M059J (cell line): ENCODE measurements at regions not wholly inside any gene's neighbourhood (a gene's known extent, or its start where the extent isn't known, plus 50 kb on each side); places are given as distances from the start of the nearest gene placed in this dataset.

Experiments used
- DNase-seq: peaks from one replicate; pipeline ENCODE4 v3.0.0-alpha.2; 2012; ENCODE audit warnings: low read depth

DNA sequence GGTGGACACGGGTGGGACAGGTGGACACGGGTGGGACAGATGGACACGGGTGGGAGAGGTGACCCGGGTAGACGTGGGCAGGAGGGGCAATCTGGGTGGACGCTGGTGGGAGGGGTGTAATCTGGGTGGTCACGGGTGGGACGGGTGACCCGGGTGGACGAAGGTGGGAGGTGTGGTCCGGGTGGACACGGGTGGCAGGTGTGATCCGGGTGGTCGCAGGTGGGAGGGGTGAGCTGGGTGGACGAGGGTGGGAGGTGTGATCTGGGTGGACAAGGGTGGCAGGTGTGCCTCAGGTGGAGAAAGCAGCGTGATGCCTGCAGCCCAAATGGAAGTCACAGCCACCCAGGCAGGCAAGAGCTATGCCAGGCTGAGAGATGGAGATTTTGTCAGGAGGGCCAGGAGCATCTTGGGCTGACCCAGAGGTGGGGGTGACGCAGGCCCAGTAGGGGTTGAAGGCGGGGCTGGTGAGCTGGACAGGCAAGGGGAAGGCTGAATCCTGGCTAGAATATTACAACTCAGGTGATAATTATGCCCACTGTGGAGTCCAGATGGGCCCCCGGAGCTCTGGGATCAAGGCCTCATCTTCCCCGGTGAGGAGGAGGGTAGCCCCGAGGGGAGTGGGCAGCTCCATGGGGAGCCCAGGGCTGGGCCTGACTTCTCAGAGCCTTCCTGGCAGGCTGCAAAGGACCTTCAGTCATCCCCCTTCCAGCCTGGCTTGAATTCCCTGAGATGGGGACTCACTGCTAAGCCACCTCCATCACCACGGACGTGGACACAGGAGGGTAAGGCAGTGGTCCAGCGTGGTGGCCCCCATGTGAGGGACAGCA, 100.0 kb downstream of the ADRA2C start:
- no peak for DNase-seq

DNA sequence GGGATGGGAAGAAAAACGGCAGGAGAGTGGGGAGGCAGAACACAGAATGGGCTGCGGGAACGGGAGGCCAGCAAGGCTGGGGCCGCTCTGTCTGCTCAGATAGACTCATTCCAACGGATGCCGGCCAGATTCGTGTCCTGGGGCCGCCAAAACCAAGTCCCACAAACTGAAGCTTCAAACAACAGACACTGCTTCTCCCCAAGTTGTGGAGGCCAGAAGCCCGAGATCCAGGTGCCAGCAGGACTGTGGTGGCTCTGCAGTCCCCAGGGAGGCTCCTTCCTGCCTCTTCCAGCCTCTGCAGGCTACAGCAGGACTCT, 100.6 kb downstream of the ADRA2C start:
- no peak for DNase-seq

DNA sequence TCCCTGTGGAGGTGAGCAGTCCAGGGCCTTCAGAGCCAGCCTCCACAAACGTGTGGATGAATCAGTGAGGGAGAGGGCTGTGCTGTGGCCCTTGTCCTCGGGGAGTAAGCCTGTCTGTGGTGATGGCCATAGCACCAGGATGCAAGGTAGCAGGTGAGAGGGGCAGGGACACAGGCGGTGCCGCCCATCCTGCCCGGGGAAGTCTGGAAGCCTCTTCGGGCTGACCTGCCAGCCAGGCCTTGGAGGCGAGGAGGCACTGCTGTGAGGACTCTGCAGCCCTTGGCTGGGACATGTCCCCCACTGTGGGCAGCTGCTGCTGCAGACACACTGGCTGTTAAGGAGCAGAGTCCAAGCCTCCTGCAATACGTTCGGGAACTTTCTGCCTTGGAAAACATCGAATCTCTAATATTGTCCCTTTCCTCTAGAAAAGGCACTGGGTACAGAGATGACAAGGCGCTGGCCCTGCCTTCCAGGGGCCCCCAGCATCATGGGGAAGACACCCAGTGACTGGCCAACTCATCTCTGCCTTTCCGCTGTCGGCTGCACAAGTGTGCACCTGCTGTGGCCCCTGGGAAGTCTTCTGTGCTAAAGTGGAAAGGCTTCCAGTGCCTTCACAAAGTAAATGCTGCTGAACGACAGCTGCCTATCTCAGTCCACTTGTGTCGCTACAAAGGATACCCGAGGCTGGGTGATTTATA, 101.4 kb downstream of the ADRA2C start:
- no peak for DNase-seq

DNA sequence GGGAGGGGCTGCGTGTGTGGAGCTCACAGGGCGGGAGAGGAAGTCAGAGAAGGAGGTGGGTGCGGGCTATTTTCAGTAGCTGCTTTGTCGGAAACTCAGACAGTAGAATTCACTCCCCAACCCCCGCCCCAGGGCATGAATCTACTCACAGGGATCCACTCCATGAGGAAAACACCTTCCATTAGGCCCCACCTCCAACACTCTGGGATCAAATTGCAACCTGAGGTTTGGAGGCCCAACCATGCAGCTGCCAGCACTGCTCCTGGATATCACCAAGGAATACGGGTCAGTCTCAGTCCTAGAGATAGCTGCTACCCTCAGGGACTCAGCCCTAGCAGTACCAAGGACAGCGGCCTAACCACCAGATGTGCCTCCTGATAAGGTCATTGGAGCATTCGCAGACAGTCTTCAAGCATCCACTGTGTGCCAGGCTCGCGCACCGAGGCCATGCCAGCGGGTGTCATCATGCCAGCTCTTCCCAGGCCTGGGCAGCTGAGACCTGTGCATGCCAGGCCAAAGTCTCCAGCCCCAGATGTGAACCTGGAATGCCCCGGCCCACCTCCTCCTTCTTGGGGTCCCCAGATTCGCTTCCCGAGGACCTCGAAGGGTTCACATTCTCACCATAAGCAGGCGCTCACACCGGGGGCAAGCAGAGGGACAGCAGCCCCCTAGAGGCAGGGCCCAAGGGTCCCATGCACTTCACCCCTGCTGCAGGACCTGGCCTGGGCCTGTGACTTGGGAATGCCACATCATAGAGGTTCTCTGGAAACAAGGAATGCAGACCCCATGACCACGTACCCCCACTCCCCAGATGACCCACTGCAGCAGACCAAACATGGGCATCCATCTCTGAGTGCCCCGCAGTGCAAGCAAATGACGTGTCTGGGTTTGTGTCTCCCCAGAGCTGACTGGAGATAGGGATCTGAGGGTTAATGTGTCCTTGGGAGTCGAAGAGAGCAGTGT, 102.3 kb downstream of the ADRA2C start:
- DNase-seq: peak; percentile 49

DNA sequence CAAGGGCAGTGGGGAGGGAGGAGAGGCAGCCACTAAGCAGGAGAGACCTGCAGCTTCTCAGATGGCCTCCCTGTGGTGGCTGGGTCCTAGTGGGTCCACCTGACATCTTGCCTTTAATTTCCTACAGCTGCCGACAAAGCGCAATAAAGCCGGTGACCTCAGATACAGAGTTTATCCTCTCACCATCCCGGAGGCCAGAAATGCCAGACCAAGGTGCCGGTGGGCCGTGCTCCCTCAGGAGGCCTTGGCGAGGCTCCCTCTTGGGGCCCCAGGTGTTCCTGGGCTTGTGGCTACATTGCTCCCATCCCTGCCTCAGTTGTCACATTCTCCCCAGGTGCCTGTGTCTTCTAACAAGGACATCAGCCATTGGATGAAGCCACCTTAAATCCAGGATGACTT, 103.0 kb downstream of the ADRA2C start:
- no peak for DNase-seq

DNA sequence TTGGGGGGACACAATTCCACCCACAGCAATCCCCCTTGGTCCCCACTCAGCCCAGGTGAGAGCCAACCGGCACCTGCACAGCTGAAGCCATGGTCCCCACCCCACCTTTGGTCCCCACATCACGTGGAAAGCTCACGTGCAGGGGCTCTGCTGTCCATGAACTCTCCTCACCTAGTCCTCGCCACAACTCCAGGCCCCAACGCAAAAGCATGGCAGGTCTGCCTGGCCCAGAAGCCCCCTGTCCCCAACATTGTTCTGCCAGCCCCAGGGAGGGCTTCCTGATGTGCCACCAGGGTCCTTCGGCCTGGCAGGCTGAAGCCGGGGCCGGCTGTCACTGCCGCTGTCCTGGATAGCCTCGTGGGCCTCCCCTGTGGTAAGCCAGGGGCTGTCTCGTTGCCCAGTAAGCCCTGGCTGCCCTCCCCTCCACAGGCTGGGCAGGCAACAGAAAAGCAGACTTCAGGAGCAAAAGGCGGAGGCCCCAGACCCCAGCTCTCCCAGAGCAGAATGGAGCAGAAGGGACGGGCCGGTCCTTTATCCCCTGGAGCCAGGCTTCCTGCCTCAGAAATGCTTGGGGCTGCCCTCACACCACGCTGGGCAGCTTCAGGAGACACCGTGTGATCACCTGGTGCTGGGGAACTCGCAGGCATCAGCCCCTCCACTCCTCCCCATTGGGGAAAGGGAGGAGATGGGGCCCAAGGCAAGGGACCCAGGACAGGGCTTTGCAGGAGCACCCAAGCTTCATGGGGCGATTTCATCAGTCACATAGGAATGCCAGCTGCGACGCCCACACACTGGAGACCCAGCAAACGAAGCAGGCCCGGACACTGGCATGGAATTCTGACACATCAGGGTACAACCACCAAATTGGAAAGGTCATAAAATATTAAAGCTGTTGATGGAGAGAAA, 103.7 kb downstream of the ADRA2C start:
- DNase-seq: no peak

DNA sequence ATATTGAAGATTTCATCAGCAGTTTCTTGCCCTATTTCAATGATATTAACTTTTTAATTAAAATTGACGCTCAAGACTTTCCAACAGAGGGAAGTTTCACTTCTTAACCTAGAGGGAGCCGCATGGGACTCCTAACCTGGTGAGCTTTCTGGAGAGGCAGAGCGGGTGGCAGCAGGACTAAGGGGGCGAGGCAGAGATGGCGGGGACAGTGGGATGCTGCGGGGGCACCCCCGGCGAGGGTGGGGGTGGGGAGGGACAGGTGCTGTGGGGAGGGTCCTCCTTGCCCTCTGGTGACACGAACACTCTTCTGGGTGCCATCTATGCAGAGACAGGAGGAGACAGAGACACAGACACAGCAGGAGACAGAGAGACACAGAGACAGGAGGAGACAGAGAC, 104.4 kb downstream of the ADRA2C start:
- DNase-seq: no peak

DNA sequence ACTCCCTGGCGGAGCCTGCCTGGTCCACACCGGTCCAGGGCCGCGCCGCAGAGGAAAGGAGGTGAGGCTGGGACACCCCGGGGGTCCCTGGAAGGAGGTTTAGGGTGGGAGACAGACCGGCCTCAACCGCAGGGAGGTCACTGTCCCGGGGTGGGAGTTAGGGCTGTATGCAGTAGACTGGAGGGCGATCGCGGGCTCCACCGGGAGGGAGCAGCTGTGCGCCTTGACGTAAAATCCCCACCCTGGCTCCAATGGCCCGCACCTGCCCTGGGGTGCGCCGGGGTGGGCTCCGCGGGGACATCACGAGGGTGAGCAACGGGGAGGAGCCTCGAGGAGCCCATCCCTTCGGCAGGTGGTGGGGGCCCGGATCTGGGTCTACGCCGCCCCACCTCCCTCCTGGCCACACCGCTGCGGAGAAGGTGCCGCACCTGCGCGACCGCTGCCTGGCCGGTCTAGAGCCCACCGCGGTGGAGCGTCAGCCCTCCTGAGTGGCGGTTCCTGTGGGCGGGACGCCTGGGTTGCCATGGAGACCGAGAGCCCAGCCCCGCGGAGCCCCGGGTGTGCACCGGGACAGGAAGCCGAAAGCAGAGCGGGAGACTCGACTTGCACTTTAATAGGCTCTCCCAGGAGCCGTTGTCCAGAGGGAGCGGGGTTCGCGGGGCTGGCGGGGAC, 105.1 kb downstream of the ADRA2C start:
- DNase-seq: no peak

DNA sequence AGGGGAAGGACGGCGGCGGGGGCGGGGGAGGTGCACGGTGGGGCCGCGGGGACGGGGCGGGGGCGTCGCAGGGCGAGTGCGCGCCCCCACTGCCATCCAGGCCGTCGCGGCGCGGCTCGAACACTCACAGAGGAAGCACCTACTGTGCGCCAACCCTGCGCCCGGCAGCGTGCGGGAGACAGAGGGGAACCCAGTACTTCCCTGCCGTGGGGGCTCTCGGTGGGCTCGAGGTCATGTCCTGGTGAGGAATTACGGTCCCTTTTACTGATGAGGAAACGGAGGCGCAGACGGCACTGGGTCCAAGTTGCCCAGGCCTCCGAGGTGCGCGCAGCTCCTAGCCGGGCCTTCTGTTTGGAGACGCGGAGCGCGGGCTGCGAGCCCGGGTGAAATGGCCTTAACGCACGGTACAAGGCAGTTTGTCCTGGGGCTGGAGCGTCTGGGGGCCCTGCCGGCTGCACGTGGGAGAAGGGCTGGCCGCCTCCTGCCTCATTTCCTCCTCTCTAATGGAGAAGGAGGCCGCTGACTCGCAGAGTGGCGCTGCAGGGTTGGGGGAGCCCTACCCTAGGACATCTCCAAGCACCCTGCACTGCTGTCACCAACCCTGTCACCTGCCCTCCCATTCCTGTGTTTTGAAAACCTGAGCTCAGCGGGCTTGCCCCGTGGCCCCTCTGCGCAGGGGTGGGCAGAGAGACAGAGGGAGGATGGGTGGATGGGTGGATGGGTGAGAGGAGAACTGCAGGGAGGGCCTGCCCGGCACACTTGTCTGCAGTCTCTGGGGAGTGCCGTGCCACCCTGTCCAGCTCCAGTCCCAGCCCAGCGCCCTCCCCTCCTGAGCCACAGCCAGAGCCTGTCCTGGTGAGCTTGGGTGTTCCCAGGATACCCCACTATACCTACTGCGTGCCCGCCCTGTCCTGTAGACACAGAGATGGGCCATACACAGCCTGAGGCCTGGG, 106.0 kb downstream of the ADRA2C start:
- no peak for DNase-seq

DNA sequence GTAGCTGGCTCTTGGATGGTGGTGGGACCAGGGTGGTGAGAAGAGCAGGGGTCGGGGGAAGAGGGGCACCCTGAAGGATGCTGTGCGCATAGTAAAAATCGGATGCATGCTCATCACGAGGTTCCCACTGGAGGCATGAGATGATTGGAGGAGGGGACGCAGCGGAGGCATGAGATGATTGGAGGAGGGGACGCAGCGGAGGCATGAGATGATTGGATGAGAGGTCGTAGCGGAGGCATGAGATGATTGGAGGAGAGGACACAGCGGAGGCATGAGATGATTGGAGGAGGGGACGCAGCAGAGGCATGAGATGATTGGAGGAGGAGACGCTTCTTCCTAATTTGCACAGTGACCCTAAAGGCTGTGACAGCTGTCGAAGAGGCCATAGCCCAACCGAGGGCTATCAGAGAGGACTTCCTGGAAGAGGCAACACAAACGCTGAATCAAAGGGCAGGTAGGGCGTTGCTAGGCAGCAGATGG, 106.7 kb downstream of the ADRA2C start:
- no peak for DNase-seq

DNA sequence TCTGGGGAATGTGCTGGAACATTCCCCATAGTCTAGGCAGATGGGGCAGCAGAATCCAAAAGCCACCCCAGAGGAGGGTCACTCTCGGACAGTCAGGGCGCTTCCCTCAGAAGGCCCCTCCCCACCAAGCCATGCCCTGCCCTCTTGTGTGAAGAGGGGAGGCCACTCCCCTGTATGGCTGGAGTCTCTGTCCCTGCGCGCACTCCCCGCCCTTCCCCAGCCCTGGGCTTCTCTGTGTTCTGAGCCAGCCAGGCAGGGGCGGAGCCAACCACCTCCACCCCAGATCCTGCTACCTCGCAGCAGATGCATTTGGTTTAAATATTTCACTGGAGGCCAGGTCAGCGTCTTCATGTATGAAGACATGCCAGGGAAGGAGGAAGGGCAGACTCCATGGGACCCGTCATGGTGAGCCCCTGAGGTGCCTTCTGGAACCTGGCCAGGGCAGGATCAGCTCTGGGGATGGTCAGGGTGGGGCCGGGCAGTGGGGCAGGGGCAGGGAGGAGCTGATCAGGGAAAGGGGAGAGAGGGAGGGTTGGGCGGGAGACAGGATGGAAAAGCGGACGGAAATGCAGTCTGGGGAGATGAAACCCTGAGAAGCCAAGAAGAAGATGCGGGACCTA, 107.3 kb downstream of the ADRA2C start:
- no peak for DNase-seq

DNA sequence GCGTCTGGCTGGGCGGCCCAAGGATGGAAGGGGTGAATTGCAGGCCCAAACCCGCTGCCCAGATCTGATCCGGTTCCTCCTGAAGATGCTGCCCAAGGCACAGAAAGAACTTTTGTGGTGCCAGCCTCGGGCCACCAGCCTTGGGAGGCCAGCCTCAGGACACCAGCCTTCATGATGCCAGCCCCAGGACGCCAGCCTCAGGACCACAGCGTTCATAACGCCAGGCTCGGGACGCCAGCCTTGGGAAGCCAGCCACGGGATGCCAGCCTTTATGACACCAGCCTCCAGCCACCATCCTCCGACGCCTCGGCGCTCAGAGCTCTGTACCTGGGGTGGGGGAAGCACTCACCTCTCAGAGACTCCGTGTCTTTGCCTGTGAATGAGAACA, 107.8 kb downstream of the ADRA2C start:
- no peak for DNase-seq

DNA sequence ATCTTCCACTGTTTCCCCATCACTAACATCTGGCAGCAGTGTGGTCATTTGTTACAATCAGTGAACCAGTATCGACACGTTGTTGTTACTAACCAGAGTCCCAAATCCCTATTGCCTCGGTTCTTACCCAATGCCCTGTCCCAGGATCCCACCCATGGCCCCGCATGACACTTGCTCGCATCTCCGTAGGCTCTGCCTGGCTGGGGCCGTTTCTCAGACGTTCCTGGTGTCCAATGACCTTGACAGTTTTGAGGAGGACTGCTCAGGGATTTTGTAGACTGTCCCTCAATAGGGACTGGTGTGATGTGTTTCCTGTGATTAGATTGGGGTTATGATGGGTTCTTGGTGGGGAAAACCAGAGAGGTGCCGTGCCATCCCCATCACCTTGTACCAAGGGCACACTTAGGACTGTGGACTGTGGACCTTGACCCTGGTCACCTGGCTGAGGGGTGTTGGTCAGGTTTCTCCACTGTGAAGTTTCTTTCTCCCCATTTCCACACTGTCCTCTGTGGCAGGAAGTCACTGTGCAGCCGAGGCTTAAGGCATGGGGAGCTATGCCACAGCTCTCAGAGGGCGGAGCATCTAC, 108.4 kb downstream of the ADRA2C start:
- DNase-seq: no peak

DNA sequence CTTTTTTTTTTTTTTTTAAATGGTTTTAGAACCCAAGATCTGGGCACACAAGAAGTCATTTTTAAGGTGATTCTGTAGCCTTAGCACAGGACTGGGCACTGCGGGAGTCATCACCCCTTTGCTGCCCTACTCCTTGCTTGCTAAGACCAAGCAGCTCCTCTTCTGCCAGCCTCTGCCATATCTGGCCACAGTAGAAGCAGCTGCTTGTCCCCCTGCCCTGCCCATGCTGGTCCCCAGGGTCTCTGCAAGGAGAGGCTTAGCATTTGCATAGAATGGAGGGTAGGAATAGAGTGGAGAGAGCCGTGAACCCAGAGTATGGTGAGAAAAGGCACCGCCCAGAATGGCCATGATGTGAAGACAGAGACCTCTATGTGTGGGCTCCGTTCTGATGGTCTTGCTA, 109.3 kb downstream of the ADRA2C start:
- no peak for DNase-seq

DNA sequence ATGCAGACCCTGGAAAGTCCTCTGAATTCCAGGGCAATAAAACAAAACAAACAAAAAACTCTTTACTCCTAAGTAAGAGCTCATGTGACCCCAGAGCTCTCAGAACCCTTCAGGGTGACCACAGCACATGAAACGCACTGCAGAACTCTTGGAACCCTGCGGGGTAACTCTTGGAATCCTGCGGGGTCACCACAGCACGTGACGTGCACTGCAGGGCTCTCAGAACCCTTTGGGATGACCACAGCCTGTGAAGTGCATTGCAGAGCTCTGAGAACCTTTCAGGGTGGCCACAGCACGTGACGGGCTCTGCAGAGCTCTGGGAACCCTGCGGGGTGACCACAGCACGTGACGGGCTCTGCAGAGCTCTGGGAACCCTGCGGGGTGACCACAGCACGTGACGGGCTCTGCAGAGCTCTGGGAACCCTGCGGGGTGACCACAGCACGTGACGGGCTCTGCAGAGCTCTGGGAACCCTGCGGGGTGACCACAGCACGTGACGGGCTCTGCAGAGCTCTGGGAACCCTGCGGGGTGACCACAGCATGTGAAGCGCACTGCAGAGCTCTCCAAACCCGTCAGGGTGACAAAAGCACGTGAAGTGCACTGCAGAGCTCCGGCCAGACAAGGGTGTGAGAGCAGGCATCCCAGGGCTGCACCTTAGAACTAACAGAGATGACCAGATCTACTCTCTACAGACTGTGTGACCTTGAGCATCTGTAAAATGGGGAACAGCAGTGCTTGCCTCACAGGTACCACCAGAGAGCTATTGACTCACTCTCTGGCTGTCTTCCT, 110.1 kb downstream of the ADRA2C start:
- DNase-seq: peak; percentile 77

DNA sequence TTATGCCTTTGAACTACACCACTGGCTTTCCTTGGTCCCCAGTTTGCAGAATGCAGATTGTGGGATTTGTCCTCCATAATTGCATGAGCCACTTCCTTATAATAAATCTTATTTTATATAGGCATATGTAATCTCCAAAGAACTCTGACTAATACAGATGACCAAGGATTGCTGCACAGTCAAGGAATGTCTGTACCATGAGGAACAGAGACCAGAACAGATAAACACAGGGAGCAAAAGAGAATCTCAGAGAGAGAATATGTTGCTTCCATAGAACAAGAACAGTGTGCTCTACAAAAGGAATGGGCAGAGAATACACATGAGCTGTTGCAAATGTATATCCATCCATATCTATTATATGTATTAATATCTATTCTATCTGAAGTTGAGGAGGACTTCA, 111.1 kb downstream of the ADRA2C start:
- peak; percentile 12 for DNase-seq

DNA sequence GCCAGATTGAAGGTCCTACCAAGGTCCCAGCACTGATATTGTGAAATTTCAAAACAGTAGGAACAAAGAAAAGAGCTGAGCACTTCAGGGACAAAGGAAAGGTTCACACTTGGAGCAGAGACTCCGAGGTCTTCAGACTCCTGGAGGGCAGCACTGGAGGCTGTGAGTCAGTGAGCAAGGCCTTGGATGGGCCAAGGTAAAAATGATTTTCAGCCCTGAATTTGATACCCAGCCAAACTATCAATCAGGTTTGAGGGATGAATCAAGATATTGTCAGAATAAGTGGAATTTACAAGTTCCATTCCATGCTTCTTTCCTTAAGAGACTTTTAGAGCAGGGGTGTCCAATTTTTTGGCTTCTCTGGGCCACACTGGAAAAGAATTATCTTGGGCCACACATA, 111.7 kb downstream of the ADRA2C start:
- DNase-seq: no peak

DNA sequence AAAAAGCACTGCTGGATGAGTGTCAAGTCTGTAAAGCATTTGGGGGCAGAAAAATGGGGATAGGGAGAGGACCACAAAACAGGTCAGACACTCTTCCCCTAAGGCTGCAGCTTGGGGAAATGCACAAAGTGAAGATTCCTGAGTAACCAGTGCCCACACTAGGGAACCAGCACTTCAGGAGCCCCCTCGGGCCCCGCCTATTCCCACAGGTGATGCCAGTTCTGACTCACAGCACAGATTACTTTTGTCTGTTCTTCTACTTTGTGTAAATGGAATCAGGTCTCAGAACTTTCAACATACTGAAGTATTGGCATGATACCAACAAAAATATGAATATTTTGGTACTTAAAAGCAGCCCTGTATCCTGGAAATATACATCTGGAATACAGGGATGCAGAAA, 112.5 kb downstream of the ADRA2C start:
- DNase-seq: no peak
